ENCODE measurements at regions not wholly inside any gene's neighbourhood (a gene's known extent, or its start where the extent isn't known, plus 50 kb on each side); places are given as distances from the start of the nearest gene placed in this dataset.
"Not testable (repeated sequence)": the region's sequence is repeated elsewhere in the genome, so short reads cannot be mapped to it uniquely, and the experiment has no call there.

GRCh38 chr9:64130325-64130724, 1154.7 kb downstream of the FOXD4L5 start:
- H3K4me3 ChIP-seq (ENCODE audit: low read depth, low read length); H3K36me3 ChIP-seq (ENCODE audit: control insufficient read depth, insufficient read depth, low read length); FAIRE-seq; H3K27me3 ChIP-seq (ENCODE audit: control insufficient read depth, insufficient read depth, low read length); DNase-seq (ENCODE audit: low read depth): not testable (repeated sequence)

- Histone ChIP-seq H3K36me3 (ENCODE audit: control insufficient read depth, insufficient read depth, low read length) (no peaks in the 10 kb centered on the region), H3K4me3 (ENCODE audit: low read depth, low read length) (no peak overlapping the region), H3K27me3 (ENCODE audit: control insufficient read depth, insufficient read depth, low read length) (no peaks in the 10 kb centered on the region)
- DNase-seq (ENCODE audit: low read depth) (peak; percentile 0), FAIRE-seq (no peak)
- no peak for TF ChIP-seq CTCF (IDR thresholded peaks at IDR 0.05; ENCODE audit: insufficient read depth, low read length, severe bottlenecking)
Observed at GRCh38 chr9:64128572-64128971, 1156.4 kb downstream of the FOXD4L5 start.

- H3K27me3 ChIP-seq (ENCODE audit: control insufficient read depth, insufficient read depth, low read length); FAIRE-seq; H3K4me3 ChIP-seq (ENCODE audit: low read depth, low read length); H3K36me3 ChIP-seq (ENCODE audit: control insufficient read depth, insufficient read depth, low read length): not testable (repeated sequence)
- DNase-seq (ENCODE audit: low read depth), result peak; percentile 11
Observed at GRCh38 chr9:64121602-64122001, 1163.4 kb downstream of the FOXD4L5 start.

GRCh38 chr9:64117329-64117728, 1167.7 kb downstream of the FOXD4L5 start:
- H3K4me3 ChIP-seq (ENCODE audit: low read depth, low read length); H3K27me3 ChIP-seq (ENCODE audit: control insufficient read depth, insufficient read depth, low read length); FAIRE-seq; DNase-seq (ENCODE audit: low read depth); H3K36me3 ChIP-seq (ENCODE audit: control insufficient read depth, insufficient read depth, low read length): not testable (repeated sequence)

GRCh38 chr9:64107867-64108266, 1177.1 kb downstream of the FOXD4L5 start:
- H3K27me3 ChIP-seq (ENCODE audit: control insufficient read depth, insufficient read depth, low read length); FAIRE-seq; DNase-seq (ENCODE audit: low read depth); H3K4me3 ChIP-seq (ENCODE audit: low read depth, low read length); H3K36me3 ChIP-seq (ENCODE audit: control insufficient read depth, insufficient read depth, low read length): not testable (repeated sequence)

- not testable (repeated sequence) for DNase-seq (ENCODE audit: low read depth); H3K4me3 ChIP-seq (ENCODE audit: low read depth, low read length); FAIRE-seq; H3K36me3 ChIP-seq (ENCODE audit: control insufficient read depth, insufficient read depth, low read length); H3K27me3 ChIP-seq (ENCODE audit: control insufficient read depth, insufficient read depth, low read length)
Observed at GRCh38 chr9:64107211-64107610, 1177.8 kb downstream of the FOXD4L5 start.

- H3K27me3 ChIP-seq (ENCODE audit: control insufficient read depth, insufficient read depth, low read length); DNase-seq (ENCODE audit: low read depth); H3K4me3 ChIP-seq (ENCODE audit: low read depth, low read length); H3K36me3 ChIP-seq (ENCODE audit: control insufficient read depth, insufficient read depth, low read length); FAIRE-seq: not testable (repeated sequence)
Observed at GRCh38 chr9:64105193-64105592, 1179.8 kb downstream of the FOXD4L5 start.

- not testable (repeated sequence) for H3K4me3 ChIP-seq (ENCODE audit: low read depth, low read length); FAIRE-seq; H3K36me3 ChIP-seq (ENCODE audit: control insufficient read depth, insufficient read depth, low read length); H3K27me3 ChIP-seq (ENCODE audit: control insufficient read depth, insufficient read depth, low read length); DNase-seq (ENCODE audit: low read depth)
Observed at GRCh38 chr9:64101504-64101903, 1183.5 kb downstream of the FOXD4L5 start.

GRCh38 chr9:64100571-64101155, 1184.3 kb downstream of the FOXD4L5 start:
- not testable (repeated sequence) for H3K4me3 ChIP-seq (ENCODE audit: low read depth, low read length); FAIRE-seq; H3K36me3 ChIP-seq (ENCODE audit: control insufficient read depth, insufficient read depth, low read length); DNase-seq (ENCODE audit: low read depth); H3K27me3 ChIP-seq (ENCODE audit: control insufficient read depth, insufficient read depth, low read length)

GRCh38 chr9:64085998-64086397, 1199.0 kb downstream of the FOXD4L5 start:
- not testable (repeated sequence) for DNase-seq (ENCODE audit: low read depth); FAIRE-seq

GRCh38 chr9:64071358-64072253, 1213.4 kb downstream of the FOXD4L5 start:
- not testable (repeated sequence) for DNase-seq (ENCODE audit: low read depth); FAIRE-seq; H3K4me3 ChIP-seq (ENCODE audit: low read depth, low read length); H3K27me3 ChIP-seq (ENCODE audit: control insufficient read depth, insufficient read depth, low read length); H3K36me3 ChIP-seq (ENCODE audit: control insufficient read depth, insufficient read depth, low read length)

More at GRCh38 chr9:64085998-64086397, 1199.0 kb downstream of the FOXD4L5 start:
- not testable (repeated sequence) for H3K36me3 ChIP-seq (ENCODE audit: control insufficient read depth, insufficient read depth, low read length); H3K27me3 ChIP-seq (ENCODE audit: control insufficient read depth, insufficient read depth, low read length); H3K4me3 ChIP-seq (ENCODE audit: low read depth, low read length)

GRCh38 chr9:64070611-64071357, 1214.2 kb downstream of the FOXD4L5 start:
- H3K36me3 ChIP-seq (ENCODE audit: control insufficient read depth, insufficient read depth, low read length); H3K27me3 ChIP-seq (ENCODE audit: control insufficient read depth, insufficient read depth, low read length); DNase-seq (ENCODE audit: low read depth); H3K4me3 ChIP-seq (ENCODE audit: low read depth, low read length); FAIRE-seq: not testable (repeated sequence)

GRCh38 chr9:64070083-64070482, 1214.9 kb downstream of the FOXD4L5 start:
- not testable (repeated sequence) for H3K36me3 ChIP-seq (ENCODE audit: control insufficient read depth, insufficient read depth, low read length); H3K27me3 ChIP-seq (ENCODE audit: control insufficient read depth, insufficient read depth, low read length); DNase-seq (ENCODE audit: low read depth); FAIRE-seq; H3K4me3 ChIP-seq (ENCODE audit: low read depth, low read length)
